Heart right ventricle (tissue), 16 donors: ENCODE measurements at regions not wholly inside any gene's neighbourhood (a gene's known extent, or its start where the extent isn't known, plus 50 kb on each side); places are given as distances from the start of the nearest gene placed in this dataset.

ENCODE experiments used
- ATAC-seq, 8 donors: fragments of 200-7000 bp; cut with Tn5 transposase; one replicate each; pipeline ENCODE4 v1.9.1; 2020; ENCODE audit warnings: mild to moderate bottlenecking in 8 of 8, moderate library complexity in 8 of 8, moderate number of reproducible peaks in 1 of 8
- DNase-seq, 2 donors: peaks; one replicate each; pipeline ENCODE4 v3.0.0-alpha.2; 2020
- H3K27ac ChIP-seq, 10 donors: fragments of 200-600 bp; sonication (generic) in 2 of 10; one replicate each; pipeline versions ENCODE4 v1.5.0 to v1.8.0; 2020 to 2022; ENCODE audit warnings: mild to moderate bottlenecking in 3 of 10
- H3K27me3 ChIP-seq, 7 donors: fragments of 200-600 bp; one replicate each; pipeline ENCODE4 v1.8.0; 2021 to 2022; ENCODE audit warnings: mild to moderate bottlenecking in 2 of 7
- H3K36me3 ChIP-seq, 9 donors: fragments of 200-600 bp; sonication (generic) in 1 of 9; one replicate each; pipeline versions ENCODE4 v1.5.0 to v1.8.0; 2020 to 2022; ENCODE audit warnings: mild to moderate bottlenecking in 2 of 9
- H3K4me1 ChIP-seq, 9 donors: fragments of 200-600 bp; sonication (generic) in 1 of 9; one replicate each; pipeline versions ENCODE4 v1.5.0 to v1.8.0; 2020 to 2022; ENCODE audit warnings: mild to moderate bottlenecking in 4 of 9
- H3K4me3 ChIP-seq, 10 donors: fragments of 200-600 bp; sonication (generic) in 2 of 10; one replicate each; pipeline versions ENCODE4 v1.5.0 to v1.8.0; 2020 to 2022; ENCODE audit warnings: mild to moderate bottlenecking in 7 of 10, moderate library complexity in 2 of 10
- H3K9me3 ChIP-seq, 11 donors: fragments of 200-600 bp in 10 of 11; sonication (generic) in 2 of 11; one replicate each; pipeline versions ENCODE4 v1.5.0 to v1.8.0; 2013 to 2022; ENCODE audit warnings: mild to moderate bottlenecking in 2 of 11, control low read depth in 1 of 11, moderate library complexity in 1 of 11
- CTCF ChIP-seq, 9 donors: fragments of 200-600 bp; sonication (generic) in 2 of 9; IDR thresholded peaks; one replicate each; pipeline versions ENCODE4 v1.5.0 to v1.8.0; 2021 to 2022; ENCODE audit warnings: antibody characterized with exemption in 9 of 9, mild to moderate bottlenecking in 5 of 9, moderate library complexity in 1 of 9
- WGBS, 2 donors: extraction: QIAGEN DNeasy Blood & Tissue Kit; methylation state at CpG; one replicate each; pipeline ENCODE4 v1.1.7; 2013; ENCODE audit warnings: inconsistent platforms in 1 of 2; 5-methylcytosine and 5-hydroxymethylcytosine counted together
- intact Hi-C, 10 donors: fragments of 100-400 bp; cut with DNase I; formaldehyde crosslinking; loops; one replicate each; pipeline versions ENCODE4 v1.11.1 to v1.14.2; 2022
- donor health status: Arrhythmogenic right ventricular cardiomyopathy.
- donor health status: ischemic (EF 13 %, LVEDD 7.1; RV severe dilation, severe dysfunction).
- donor health status: healthy with polysubstance abuse.
- donor health status: DM: no; HTN: yes; CAD: no.
- donor health status: DM: no; HTN: no; CAD: no.
- donor health status: ischemic (EF 25% LVEDD 6.9; RV normal size, moderate dysfunction).
- donor health status: ischemic (EF 25% LVEDD 5.7; RV mildly dilated, moderate dysfunction).
- donor health status: healthy.
- donor health status: DM: yes; HTN: yes; CAD: no.
- donor health status: Ischemic cardiomyopathy.
- donor health status: ischemic (EF 35%, LVEDD 5.7; RV mildly dilated, moderate dysfunction).
- donor health status: nonischemic (EF 11% LVEDD 7.7; RV severe dilation, severe dysfunction).
- donor health status: DM: yes; HTN: yes; CAD: no.
- donor health status: PGD.
- donor health status: ischemic (EF 29% LVEDD 5.4; RV normal size, mild dysfunction).
- donor health status: nonischemic (EF 23%, LVEDD 6.1; RV moderate dilation, normal function).

DNA sequence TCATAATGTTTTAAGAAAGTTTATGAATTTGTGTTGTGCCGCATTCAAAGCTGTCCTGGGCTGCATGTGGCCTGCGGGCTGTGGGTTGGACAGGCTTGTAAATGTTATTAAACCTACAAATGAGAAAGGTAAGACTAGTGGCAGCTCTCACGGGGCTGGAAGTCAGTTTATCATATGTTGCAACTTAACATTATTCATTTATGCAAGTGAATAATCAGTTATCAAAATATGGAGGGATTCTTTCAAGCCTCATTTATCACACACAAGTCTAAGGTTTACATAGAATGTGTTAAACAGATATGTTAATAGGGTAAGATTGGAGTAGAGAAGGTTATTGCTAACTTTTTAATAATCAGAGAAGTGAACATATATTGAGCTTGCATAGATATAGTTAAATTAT is 442.5 kb upstream of the RGS6 start:
- Histone ChIP-seq H3K4me3 (no peak overlapping the region), H3K4me1 (peaks cover 0 to 11% (median 0%) of the 10 kb centered on the region in 9 donors), H3K36me3 (no peaks in the 10 kb centered on the region), H3K9me3 (no peaks in the 10 kb centered on the region), H3K27ac (no peak overlapping the region), H3K27me3 (no peaks in the 10 kb centered on the region)
- ATAC-seq (no peak), DNase-seq (no peak)
- 97 to 99% methylated on average over 3 of the region's 3 CpGs for WGBS, 2 donors
- TF ChIP-seq CTCF (IDR thresholded peaks at IDR 0.05): no peak
- intact Hi-C loops: no loop called here

GRCh38 chr14:71491931-71492330 is 440.3 kb upstream of the RGS6 start:
- no peak for ATAC-seq
- intact Hi-C loops: no loop called here
- Histone ChIP-seq H3K27ac (no peak overlapping the region), H3K36me3 (no peaks in the 10 kb centered on the region), H3K4me1 (peaks cover 0 to 8% (median 0%) of the 10 kb centered on the region in 9 donors), H3K27me3 (no peaks in the 10 kb centered on the region), H3K9me3 (peaks cover 0 to 6% (median 0%) of the 10 kb centered on the region in 11 donors), H3K4me3 (no peak overlapping the region)
- 80 to 83% methylated on average over 6 of the region's 6 CpGs for WGBS, 2 donors
- DNase-seq: no peak
- TF ChIP-seq CTCF (IDR thresholded peaks at IDR 0.05): no peak

DNA sequence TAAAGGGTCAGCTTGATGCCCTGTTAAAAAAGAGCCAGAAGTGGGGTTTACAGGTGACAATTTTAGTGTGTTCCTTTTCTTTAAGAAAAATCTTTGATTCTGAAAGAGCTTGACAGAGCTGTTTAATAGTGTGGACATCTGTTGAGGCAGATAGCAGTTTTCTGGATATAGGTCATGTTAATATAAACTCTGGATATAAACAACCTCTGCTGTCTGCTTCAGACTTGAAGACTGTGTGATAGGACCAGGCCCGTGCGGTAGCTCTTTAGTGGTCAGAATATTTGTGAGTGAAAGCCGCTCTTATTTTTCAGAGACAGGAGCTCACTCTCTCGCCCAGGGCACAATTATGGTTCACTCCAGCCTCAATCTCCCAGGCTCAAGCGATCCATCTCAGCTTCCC is 439.9 kb upstream of the RGS6 start:
- H3K27me3 ChIP-seq: no peaks in the 10 kb centered on the region
- peaks cover 0 to 8% (median 0%) of the 10 kb centered on the region in 9 donors for H3K4me1 ChIP-seq
- DNase-seq (no peak), ATAC-seq (no peak)
- no peak overlapping the region for H3K27ac ChIP-seq
- no peak overlapping the region for H3K4me3 ChIP-seq
- 88 to 95% methylated on average over 5 of the region's 5 CpGs for WGBS, 2 donors
- intact Hi-C loops: no loop called here
- TF ChIP-seq CTCF (IDR thresholded peaks at IDR 0.05): no peak
- H3K36me3 ChIP-seq: no peaks in the 10 kb centered on the region
- peaks cover 0 to 6% (median 0%) of the 10 kb centered on the region in 11 donors for H3K9me3 ChIP-seq

GRCh38 chr14:71497645-71498086 is 434.6 kb upstream of the RGS6 start:
- ATAC-seq (no peak), DNase-seq (no peak)
- intact Hi-C loops: no loop called here
- H3K27ac ChIP-seq: no peak overlapping the region
- WGBS, 2 donors: 50 to 58% methylated on average over 2 of the region's 2 CpGs
- H3K36me3 ChIP-seq: no peaks in the 10 kb centered on the region
- no peak for TF ChIP-seq CTCF (IDR thresholded peaks at IDR 0.05)
- peaks cover 0 to 12% (median 0%) of the 10 kb centered on the region in 9 donors for H3K4me1 ChIP-seq
- H3K4me3 ChIP-seq: no peak overlapping the region
- H3K27me3 ChIP-seq: no peaks in the 10 kb centered on the region
- peaks cover 0 to 6% (median 0%) of the 10 kb centered on the region in 11 donors for H3K9me3 ChIP-seq
